Glomerular endothelial cell (primary cell): ENCODE measurements at regions not wholly inside any gene's neighbourhood (a gene's known extent, or its start where the extent isn't known, plus 50 kb on each side); places are given as distances from the start of the nearest gene placed in this dataset.

ENCODE experiments used
- DNase-seq: peaks from one replicate; pipeline ENCODE4 v3.0.0-alpha.2; 2011; ENCODE audit warnings: low read depth, low spot score; ENCODE audit errors: extremely low read depth

- DNase-seq: no peak
Observed at GRCh38 chr4:20302336-20302735, 50.6 kb downstream of the SLIT2 start.

GRCh38 chr4:20305976-20306375 is 54.3 kb downstream of the SLIT2 start:
- no peak for DNase-seq

- DNase-seq: no peak
Observed at GRCh38 chr4:20311856-20312255, 60.2 kb downstream of the SLIT2 start.

- no peak for DNase-seq
Observed at GRCh38 chr4:20313237-20314030, 61.7 kb downstream of the SLIT2 start.

- no peak for DNase-seq
Observed at GRCh38 chr4:20317424-20317985, 65.8 kb downstream of the SLIT2 start.

- no peak for DNase-seq
Observed at GRCh38 chr4:20318001-20318908, 66.5 kb downstream of the SLIT2 start.

- no peak for DNase-seq
Observed at GRCh38 chr4:20318909-20319277, 67.2 kb downstream of the SLIT2 start.

GRCh38 chr4:20319825-20320612 is 68.3 kb downstream of the SLIT2 start:
- no peak for DNase-seq

GRCh38 chr4:20323991-20324390 is 72.3 kb downstream of the SLIT2 start:
- DNase-seq: no peak

GRCh38 chr4:20326460-20326859 is 74.8 kb downstream of the SLIT2 start:
- DNase-seq: no peak

- no peak for DNase-seq
Observed at GRCh38 chr4:20326977-20327376, 75.3 kb downstream of the SLIT2 start.

- DNase-seq: no peak
Observed at GRCh38 chr4:20327808-20328207, 76.1 kb downstream of the SLIT2 start.

- no peak for DNase-seq
Observed at GRCh38 chr4:20331642-20332041, 79.9 kb downstream of the SLIT2 start.

GRCh38 chr4:20333141-20333715 is 81.5 kb downstream of the SLIT2 start:
- no peak for DNase-seq

GRCh38 chr4:20337261-20337664 is 85.6 kb downstream of the SLIT2 start:
- no peak for DNase-seq

GRCh38 chr4:20338841-20339240 is 87.1 kb downstream of the SLIT2 start:
- DNase-seq: no peak

GRCh38 chr4:20341134-20341738 is 89.5 kb downstream of the SLIT2 start:
- DNase-seq: no peak

- no peak for DNase-seq
Observed at GRCh38 chr4:20347531-20347930, 95.8 kb downstream of the SLIT2 start.

- DNase-seq: no peak
Observed at GRCh38 chr4:20348411-20348810, 96.7 kb downstream of the SLIT2 start.
